PFSK-1 (cell line): ENCODE measurements at regions not wholly inside any gene's neighbourhood (a gene's known extent, or its start where the extent isn't known, plus 50 kb on each side); places are given as distances from the start of the nearest gene placed in this dataset.

Source experiments
- FOXP2 ChIP-seq: optimal IDR thresholded peaks from 2 replicates; pipeline ENCODE3; 2011; ENCODE audit warnings: borderline replicate concordance, control low read depth, inconsistent platforms; ENCODE audit not compliant: insufficient read depth; ENCODE audit errors: extremely low read length, extremely low read depth
- POLR2AphosphoS5 ChIP-seq: IDR thresholded peaks from 2 replicates; pipeline ENCODE4 v1.6.1; 2012; ENCODE audit warnings: low read depth, mild to moderate bottlenecking, control low read depth, low read length, moderate library complexity
- TAF1 ChIP-seq: IDR thresholded peaks from 2 replicates; pipeline ENCODE4 v1.6.1; 2012; ENCODE audit warnings: low read length, control low read depth, borderline replicate concordance; ENCODE audit not compliant: insufficient read depth
- TF ChIP-seq, protein P1 (sequence below), 2 experiments: IDR thresholded peaks; 2 replicates each; pipeline versions ENCODE4 v1.6.1 to v1.8.0; 2011 to 2012; ENCODE audit warnings: low read depth in 2 of 2, low read length in 2 of 2, control low read depth in 1 of 2, inconsistent platforms in 1 of 2, mild to moderate bottlenecking in 1 of 2, moderate library complexity in 1 of 2; ENCODE audit not compliant: insufficient read depth in 1 of 2

DNA sequence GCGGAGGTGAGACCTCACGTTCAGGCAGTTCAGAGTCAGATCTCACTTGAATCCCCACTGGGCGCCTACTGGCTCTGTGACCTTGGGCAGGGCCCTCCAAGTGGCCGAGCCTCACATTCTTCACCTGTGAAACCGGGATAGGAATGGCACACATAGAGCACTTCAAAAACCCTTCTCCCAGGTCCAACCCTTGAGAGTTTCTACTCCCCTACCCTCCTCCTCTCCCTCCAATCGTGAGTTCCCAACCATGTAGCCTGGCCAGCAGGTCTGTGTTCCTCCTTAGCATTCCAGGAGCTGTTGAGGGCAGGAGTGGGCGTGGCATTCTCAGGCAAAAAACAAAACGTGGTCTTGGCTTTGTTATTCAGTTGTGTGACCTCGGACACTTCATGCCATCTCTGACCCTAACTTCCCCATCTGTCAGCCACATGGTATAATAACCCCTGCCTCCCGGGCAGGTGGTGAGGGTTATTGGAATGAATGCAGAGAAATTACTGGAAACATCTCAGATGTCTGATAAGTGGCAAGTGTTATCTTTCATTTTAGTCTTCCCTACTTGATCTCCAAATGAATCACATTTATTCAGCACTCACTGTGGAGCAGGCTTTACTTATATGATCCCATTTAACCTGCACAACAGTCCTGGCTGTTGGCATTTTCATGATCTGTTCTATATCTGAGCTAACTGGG lies 112.8 kb upstream of the BOD1 start:
- TF ChIP-seq, protein P1, sequence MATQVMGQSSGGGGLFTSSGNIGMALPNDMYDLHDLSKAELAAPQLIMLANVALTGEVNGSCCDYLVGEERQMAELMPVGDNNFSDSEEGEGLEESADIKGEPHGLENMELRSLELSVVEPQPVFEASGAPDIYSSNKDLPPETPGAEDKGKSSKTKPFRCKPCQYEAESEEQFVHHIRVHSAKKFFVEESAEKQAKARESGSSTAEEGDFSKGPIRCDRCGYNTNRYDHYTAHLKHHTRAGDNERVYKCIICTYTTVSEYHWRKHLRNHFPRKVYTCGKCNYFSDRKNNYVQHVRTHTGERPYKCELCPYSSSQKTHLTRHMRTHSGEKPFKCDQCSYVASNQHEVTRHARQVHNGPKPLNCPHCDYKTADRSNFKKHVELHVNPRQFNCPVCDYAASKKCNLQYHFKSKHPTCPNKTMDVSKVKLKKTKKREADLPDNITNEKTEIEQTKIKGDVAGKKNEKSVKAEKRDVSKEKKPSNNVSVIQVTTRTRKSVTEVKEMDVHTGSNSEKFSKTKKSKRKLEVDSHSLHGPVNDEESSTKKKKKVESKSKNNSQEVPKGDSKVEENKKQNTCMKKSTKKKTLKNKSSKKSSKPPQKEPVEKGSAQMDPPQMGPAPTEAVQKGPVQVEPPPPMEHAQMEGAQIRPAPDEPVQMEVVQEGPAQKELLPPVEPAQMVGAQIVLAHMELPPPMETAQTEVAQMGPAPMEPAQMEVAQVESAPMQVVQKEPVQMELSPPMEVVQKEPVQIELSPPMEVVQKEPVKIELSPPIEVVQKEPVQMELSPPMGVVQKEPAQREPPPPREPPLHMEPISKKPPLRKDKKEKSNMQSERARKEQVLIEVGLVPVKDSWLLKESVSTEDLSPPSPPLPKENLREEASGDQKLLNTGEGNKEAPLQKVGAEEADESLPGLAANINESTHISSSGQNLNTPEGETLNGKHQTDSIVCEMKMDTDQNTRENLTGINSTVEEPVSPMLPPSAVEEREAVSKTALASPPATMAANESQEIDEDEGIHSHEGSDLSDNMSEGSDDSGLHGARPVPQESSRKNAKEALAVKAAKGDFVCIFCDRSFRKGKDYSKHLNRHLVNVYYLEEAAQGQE (IDR thresholded peaks at IDR 0.05; ENCODE audit: insufficient read depth in 1 of 2, low read depth in 2 of 2, low read length in 2 of 2): no peak
- no peak for TF ChIP-seq FOXP2
- no peak for TF ChIP-seq POLR2AphosphoS5
- TF ChIP-seq TAF1: no peak
